ENCODE measurements at regions not wholly inside any gene's neighbourhood (a gene's known extent, or its start where the extent isn't known, plus 50 kb on each side); places are given as distances from the start of the nearest gene placed in this dataset.

DNA sequence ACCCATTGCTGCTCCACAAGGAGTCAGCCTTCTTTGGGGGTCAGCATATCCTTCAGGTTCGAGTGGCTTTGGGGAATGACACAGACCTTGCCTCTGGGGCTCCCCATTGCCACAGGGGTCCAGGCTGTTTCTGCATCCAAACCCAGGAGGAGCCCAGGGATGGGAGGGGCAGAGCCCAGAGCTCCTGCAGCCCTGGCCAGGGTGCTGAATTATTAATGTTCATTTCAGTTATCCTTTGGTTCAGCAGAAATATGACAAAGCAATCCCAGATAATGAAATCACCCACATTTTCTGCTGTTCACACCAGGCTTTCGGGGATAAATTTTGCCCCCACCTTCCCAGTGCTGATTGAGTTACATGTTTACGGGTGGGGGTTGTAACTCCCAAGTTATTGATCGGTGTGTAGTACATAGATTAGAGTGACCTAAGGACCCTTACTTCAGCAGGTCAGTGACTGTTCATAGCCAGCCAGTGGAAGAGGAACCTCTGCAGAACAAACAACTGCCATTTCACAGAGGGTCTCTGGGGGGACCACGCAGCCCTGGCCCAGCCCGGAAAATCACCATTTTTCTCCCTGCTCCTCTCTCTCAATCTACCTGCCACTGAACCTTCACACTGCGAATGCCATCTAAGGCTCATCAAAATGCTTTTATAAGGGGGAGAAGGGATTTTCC is 240.3 kb upstream of the N4BP1 start:
- no peak for DNase-seq
- Histone ChIP-seq H3K4me3 (no peak overlapping the region), H3K4me1 (no peaks in the 10 kb centered on the region), H3K27me3 (ENCODE audit: low read depth) (peaks cover 6% of the 10 kb centered on the region), H3K9me3 (no peaks in the 10 kb centered on the region), H3K36me3 (no peaks in the 10 kb centered on the region), H3K27ac (no peak overlapping the region)
- no peak for ATAC-seq
- intact Hi-C loops (cut with DNase I), result no loop called here
- TF ChIP-seq, protein P1, sequence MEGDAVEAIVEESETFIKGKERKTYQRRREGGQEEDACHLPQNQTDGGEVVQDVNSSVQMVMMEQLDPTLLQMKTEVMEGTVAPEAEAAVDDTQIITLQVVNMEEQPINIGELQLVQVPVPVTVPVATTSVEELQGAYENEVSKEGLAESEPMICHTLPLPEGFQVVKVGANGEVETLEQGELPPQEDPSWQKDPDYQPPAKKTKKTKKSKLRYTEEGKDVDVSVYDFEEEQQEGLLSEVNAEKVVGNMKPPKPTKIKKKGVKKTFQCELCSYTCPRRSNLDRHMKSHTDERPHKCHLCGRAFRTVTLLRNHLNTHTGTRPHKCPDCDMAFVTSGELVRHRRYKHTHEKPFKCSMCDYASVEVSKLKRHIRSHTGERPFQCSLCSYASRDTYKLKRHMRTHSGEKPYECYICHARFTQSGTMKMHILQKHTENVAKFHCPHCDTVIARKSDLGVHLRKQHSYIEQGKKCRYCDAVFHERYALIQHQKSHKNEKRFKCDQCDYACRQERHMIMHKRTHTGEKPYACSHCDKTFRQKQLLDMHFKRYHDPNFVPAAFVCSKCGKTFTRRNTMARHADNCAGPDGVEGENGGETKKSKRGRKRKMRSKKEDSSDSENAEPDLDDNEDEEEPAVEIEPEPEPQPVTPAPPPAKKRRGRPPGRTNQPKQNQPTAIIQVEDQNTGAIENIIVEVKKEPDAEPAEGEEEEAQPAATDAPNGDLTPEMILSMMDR (IDR thresholded peaks at IDR 0.05), result no peak

DNA sequence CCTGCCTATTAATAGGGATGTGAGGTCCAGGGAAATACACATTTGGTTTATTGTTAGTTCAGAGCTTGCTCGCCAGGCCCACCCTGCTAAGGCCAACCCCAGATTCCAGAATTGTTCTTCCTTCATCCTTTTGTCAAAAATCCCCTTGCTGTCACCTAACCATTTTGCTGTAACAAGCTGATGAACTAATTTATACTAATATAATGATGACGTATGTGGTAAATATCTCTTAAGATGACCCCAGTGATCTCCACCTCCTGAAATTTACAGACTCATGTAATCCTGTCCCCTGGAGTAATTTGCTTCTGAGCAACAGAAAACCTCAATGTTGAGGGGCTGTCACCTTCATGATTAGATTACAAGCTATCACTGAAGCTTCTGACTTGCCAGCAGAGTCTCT is 236.3 kb upstream of the N4BP1 start:
- no peak for ATAC-seq
- no peaks in the 10 kb centered on the region for H3K27me3 ChIP-seq (ENCODE audit: low read depth)
- TF ChIP-seq, protein P1 (IDR thresholded peaks at IDR 0.05), result no peak
- H3K4me1 ChIP-seq, result no peaks in the 10 kb centered on the region
- intact Hi-C loops (cut with DNase I), result no loop called here
- no peak overlapping the region for H3K27ac ChIP-seq
- DNase-seq, result no peak
- no peaks in the 10 kb centered on the region for H3K9me3 ChIP-seq
- H3K4me3 ChIP-seq, result no peak overlapping the region
- no peaks in the 10 kb centered on the region for H3K36me3 ChIP-seq

DNA sequence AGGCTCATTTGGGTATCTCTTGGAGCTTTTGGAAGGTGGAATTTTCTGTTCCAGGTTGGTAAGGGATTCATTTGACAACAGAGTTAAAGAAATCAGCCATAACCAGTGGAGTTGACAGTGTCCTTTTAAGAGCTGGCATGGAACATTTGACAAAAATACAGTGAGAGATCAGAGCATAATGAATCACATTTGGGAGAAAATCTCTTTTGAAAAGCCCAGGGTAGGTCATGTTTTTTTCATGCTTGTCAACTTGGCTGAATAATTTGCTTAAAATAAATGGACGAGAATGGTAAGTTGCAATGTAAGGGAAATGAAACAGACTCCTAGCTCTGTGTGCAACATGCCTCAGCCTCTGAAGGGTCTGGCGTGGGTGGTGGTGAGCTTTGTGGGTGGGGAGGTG is 235.3 kb upstream of the N4BP1 start:
- no peak overlapping the region for H3K27ac ChIP-seq
- no peaks in the 10 kb centered on the region for H3K4me1 ChIP-seq
- no peak for DNase-seq
- H3K9me3 ChIP-seq, result no peaks in the 10 kb centered on the region
- H3K36me3 ChIP-seq, result no peaks in the 10 kb centered on the region
- ATAC-seq, result no peak
- intact Hi-C loops (cut with DNase I), result no loop called here
- no peak overlapping the region for H3K4me3 ChIP-seq
- no peaks in the 10 kb centered on the region for H3K27me3 ChIP-seq (ENCODE audit: low read depth)
- TF ChIP-seq, protein P1 (IDR thresholded peaks at IDR 0.05), result no peak

DNA sequence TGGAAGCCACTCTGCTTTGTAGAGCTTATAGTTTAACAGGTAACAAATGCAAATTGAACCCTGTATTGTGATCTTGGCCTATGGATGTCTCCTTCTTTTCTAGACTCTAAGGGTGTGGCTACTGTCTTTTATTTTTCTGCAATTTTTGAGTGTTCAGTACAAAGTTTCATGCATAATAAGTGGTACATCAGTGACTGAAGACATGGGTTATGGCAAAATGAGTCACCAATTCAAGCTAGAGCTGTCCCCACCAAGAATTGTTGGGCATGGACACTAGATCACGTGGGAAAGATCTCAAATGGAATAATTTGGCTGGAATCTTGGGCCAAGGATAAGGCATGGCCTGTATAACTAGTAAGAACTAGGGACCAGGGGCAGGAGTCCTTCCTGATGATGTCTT is 228.4 kb upstream of the N4BP1 start:
- Histone ChIP-seq H3K36me3 (no peaks in the 10 kb centered on the region), H3K9me3 (no peaks in the 10 kb centered on the region), H3K27ac (no peak overlapping the region), H3K27me3 (ENCODE audit: low read depth) (no peaks in the 10 kb centered on the region), H3K4me3 (no peak overlapping the region), H3K4me1 (no peaks in the 10 kb centered on the region)
- TF ChIP-seq, protein P1 (IDR thresholded peaks at IDR 0.05), result no peak
- ATAC-seq (no peak), DNase-seq (no peak)
- intact Hi-C loops (cut with DNase I), result no loop called here

DNA sequence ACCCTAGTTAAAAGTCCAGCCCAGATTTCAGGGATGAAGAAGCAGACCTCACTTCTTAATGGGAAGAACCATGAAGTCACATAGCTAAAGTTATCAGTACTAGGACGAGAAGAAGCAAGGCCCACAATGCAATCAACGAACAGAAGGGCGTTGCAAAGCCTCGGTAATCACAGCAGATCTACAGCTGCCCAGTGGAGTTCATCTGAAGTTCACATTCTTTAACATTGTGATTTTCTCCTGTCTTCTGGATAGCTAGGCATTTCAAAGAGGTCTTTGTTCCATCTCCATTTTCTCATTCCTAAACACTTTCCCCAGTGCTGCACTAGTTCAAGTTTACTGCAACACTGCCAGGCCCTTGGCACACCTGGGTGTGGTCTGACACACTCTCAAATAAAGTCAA is 226.7 kb upstream of the N4BP1 start:
- no peak for ATAC-seq
- TF ChIP-seq, protein P1 (IDR thresholded peaks at IDR 0.05), result no peak
- Histone ChIP-seq H3K27me3 (ENCODE audit: low read depth) (no peaks in the 10 kb centered on the region), H3K4me1 (no peaks in the 10 kb centered on the region), H3K4me3 (no peak overlapping the region), H3K36me3 (no peaks in the 10 kb centered on the region), H3K9me3 (no peaks in the 10 kb centered on the region), H3K27ac (no peak overlapping the region)
- intact Hi-C loops (cut with DNase I), result no loop called here
- DNase-seq, result no peak
